GM18498 (cell line): ENCODE measurements at regions not wholly inside any gene's neighbourhood (a gene's known extent, or its start where the extent isn't known, plus 50 kb on each side); places are given as distances from the start of the nearest gene placed in this dataset.

Source experiments
- ATAC-seq: cut with Tn5 transposase; IDR thresholded peaks from one replicate; pipeline ENCODE4 v1.9.1; 2021; ENCODE audit warnings: mild to moderate bottlenecking, moderate library complexity; ENCODE audit not compliant: unreplicated experiment

- ATAC-seq: no peak
Observed at GRCh38 chr3:82054849-82055248, 293.4 kb upstream of the GBE1 start.

- ATAC-seq: no peak
Observed at GRCh38 chr3:82053236-82053635, 291.8 kb upstream of the GBE1 start.

- ATAC-seq: no peak
Observed at GRCh38 chr3:82050382-82050781, 288.9 kb upstream of the GBE1 start.

GRCh38 chr3:82048711-82049110 lies 287.3 kb upstream of the GBE1 start:
- ATAC-seq: no peak

GRCh38 chr3:82044930-82045705 lies 283.7 kb upstream of the GBE1 start:
- no peak for ATAC-seq

GRCh38 chr3:82038556-82038955 lies 277.1 kb upstream of the GBE1 start:
- ATAC-seq: no peak

- ATAC-seq: no peak
Observed at GRCh38 chr3:82033186-82033585, 271.7 kb upstream of the GBE1 start.

- ATAC-seq: no peak
Observed at GRCh38 chr3:82031596-82031995, 270.2 kb upstream of the GBE1 start.

- no peak for ATAC-seq
Observed at GRCh38 chr3:82030916-82031315, 269.5 kb upstream of the GBE1 start.

GRCh38 chr3:82022836-82023235 lies 261.4 kb upstream of the GBE1 start:
- no peak for ATAC-seq

- ATAC-seq: no peak
Observed at GRCh38 chr3:82020282-82020681, 258.8 kb upstream of the GBE1 start.

GRCh38 chr3:82015241-82015640 lies 253.8 kb upstream of the GBE1 start:
- no peak for ATAC-seq

- ATAC-seq: no peak
Observed at GRCh38 chr3:82012775-82013174, 251.3 kb upstream of the GBE1 start.

- no peak for ATAC-seq
Observed at GRCh38 chr3:82011336-82011735, 249.9 kb upstream of the GBE1 start.

GRCh38 chr3:82005266-82005665 lies 243.8 kb upstream of the GBE1 start:
- ATAC-seq: no peak

- ATAC-seq: no peak
Observed at GRCh38 chr3:82004266-82004665, 242.8 kb upstream of the GBE1 start.

- ATAC-seq: no peak
Observed at GRCh38 chr3:82002986-82003642, 241.7 kb upstream of the GBE1 start.

GRCh38 chr3:82002491-82002890 lies 241.0 kb upstream of the GBE1 start:
- ATAC-seq: no peak

- ATAC-seq: no peak
Observed at GRCh38 chr3:82001276-82001923, 240.0 kb upstream of the GBE1 start.

- no peak for ATAC-seq
Observed at GRCh38 chr3:82000773-82001172, 239.3 kb upstream of the GBE1 start.

- ATAC-seq: no peak
Observed at GRCh38 chr3:82000350-82000749, 238.9 kb upstream of the GBE1 start.

- ATAC-seq: no peak
Observed at GRCh38 chr3:81998907-81999306, 237.5 kb upstream of the GBE1 start.
